Erythroblast (primary cell): ENCODE measurements at regions not wholly inside any gene's neighbourhood (a gene's known extent, or its start where the extent isn't known, plus 50 kb on each side); places are given as distances from the start of the nearest gene placed in this dataset.

Experiments used
- DNase-seq, 2 experiments: peaks; one replicate each; lab custom pipeline; 2025; lab: John Stamatoyannopoulos, UW
- GATA1 ChIP-seq: IDR thresholded peaks from 2 replicates; pipeline ENCODE4 v1.6.1; 2011; ENCODE audit warnings: low read depth, mild to moderate bottlenecking, control low read depth, low read length, moderate library complexity
- POLR2A ChIP-seq: IDR thresholded peaks from 2 replicates; pipeline ENCODE4 v1.6.1; 2011; ENCODE audit warnings: mild to moderate bottlenecking, low read length

DNA sequence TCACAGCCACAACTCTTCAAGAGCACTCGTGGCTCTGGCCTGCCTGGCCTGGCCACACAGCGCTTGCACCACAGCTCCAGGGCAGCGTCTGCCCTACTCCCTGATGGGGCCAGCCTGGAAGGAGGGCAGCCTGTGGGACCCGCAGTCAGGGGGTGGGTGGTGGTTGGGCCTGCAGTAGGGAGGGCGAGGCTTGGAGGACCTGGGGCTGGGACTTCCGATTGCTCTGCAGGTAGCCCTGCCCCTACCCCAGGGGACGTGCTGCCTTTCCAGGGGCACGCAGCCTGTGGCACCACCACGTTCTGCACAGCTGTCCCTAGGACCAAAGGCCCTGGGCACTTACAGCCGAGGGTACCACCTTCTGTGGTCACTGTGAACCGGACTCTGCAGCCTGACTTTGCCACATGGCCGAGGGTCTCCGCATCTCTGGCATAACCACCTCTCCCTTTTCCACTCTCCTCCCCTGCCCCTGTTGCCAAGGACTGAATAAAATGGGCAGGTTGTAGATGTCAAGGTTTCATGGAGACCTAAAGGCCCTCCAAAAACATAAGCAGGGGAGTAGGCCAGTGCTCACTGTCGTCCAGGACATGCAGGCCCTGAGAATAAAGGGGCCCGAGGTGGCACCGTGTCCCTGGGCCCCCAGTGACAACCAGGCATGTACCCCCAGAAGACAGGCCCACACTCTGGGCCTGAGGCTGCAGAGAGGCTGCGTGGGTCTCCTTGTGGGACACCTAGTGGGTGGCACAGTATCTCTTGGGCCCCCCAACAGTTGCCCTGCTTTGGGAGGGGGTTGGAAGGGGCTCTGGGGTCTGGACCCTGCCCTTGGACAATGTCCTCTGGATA lies 87.3 kb downstream of the INHBB start:
- DNase-seq: no peak
- no peak for TF ChIP-seq POLR2A
- TF ChIP-seq GATA1: no peak

DNA sequence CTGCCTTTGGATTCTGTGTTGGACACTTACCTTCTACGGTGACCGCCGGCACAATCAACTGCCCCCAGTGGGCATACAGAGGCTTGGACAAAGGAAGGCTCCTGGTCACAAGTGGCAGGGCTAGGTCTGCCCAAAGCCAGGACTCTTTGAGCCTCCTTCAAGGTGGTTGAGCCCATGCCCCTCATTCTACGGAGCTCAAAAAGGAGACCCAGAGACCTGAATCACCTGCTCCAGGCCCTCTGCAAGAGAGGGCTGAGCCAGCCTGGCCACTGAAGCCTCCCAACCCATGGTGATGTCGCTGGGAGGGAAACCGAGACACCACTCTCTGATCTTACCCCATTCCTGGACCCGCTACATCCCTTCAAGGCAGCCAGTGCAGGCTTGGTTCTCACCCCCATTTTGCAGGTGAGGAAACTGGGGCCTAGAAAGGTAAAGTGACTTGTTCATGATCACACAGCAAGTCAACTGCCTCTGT lies 87.9 kb downstream of the INHBB start:
- no peak for TF ChIP-seq POLR2A
- no peak for TF ChIP-seq GATA1
- DNase-seq: no peak

DNA sequence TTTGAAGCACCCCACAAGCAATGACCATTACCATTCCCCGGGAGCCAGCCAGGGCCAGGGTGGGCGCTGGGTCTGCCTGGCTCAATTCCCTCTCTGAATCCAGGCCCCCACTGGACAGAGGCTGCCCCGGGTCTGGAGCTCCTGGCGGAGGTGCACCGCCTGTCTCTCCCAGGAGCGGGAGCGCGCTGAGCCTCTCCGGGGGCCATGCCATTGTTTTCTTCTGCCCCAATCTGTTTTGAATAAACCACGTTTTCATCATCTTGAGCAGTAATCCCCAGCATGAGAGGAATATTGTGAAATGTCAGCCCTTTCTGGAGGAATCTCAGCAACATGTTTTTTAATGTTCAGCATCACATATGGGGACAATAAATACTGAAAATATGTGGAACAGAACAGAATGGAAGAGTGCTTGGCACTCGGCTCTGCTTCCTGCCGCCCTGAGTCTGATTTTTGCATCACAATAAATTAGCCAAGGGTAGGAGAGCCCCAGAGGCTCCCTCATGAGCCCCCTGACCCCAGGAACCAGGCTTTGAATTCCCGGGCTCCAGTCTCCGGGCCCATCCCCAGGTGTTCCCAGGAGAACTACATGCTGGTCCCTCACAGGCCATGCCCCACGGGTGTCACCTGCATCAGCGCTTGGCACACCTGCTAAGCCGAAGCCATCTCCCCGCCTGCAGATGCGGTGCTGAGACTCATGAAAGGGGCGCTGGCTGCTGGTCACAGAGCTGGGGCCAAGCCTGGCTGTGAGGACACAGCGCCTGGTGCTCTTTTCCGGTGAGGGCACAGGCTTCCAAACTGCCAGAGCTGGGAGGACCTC lies 88.8 kb downstream of the INHBB start:
- DNase-seq: no peak
- TF ChIP-seq POLR2A (no peak), GATA1 (no peak)

DNA sequence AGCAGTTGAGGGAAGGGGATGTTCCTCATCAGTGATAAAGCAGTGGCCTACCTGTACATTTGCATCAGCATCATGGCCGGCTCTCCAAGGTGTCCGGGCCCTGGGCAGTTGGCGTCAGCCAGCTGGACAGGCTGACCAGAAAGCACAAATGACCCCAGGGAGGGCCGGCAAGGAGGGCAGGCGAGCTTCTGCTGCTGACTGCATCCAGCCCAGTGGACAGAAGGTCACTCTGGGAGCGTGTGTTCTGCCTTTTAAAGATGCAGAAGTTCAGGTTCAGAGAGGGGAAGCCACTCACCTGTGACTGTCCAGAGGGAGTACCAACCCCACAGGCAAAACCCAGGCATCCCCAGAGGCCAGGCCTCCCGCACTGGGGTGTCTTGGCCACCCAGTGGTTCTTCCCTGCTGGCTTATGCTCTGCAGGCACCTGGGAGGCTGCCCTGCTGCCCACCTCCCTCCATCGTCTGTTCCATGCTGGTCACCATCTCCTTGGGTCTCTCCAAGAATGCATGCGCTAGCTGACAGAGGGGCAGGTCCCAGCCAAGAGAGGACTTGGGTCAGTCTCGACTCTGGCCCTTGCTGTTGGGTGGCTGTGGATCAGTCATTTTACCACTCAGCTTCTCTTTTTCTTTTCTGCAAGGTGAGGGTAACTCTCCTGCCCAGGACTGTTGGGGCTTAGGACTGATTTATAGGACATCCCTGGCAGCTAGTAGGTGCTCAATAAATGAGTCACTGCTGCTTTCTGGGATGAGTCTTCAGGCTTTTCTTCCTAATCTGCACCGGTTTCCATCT lies 89.9 kb downstream of the INHBB start:
- no peak for TF ChIP-seq GATA1
- no peak for TF ChIP-seq POLR2A
- DNase-seq: no peak

DNA sequence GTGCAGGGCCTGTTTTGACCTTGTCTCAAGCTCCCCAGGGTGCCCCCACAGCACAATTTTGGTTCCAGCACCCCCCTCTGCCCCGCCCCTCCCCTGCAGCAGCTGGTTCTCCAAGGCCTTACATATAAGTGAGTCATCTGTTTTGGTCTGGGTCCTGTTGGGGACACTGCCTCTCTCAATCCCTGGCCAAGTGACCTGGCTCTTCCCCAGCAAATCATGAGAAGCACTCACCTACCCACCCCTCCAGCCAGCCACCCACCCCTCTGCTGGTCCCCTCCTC lies 90.5 kb downstream of the INHBB start:
- TF ChIP-seq POLR2A: no peak
- TF ChIP-seq GATA1: no peak
- no peak for DNase-seq

DNA sequence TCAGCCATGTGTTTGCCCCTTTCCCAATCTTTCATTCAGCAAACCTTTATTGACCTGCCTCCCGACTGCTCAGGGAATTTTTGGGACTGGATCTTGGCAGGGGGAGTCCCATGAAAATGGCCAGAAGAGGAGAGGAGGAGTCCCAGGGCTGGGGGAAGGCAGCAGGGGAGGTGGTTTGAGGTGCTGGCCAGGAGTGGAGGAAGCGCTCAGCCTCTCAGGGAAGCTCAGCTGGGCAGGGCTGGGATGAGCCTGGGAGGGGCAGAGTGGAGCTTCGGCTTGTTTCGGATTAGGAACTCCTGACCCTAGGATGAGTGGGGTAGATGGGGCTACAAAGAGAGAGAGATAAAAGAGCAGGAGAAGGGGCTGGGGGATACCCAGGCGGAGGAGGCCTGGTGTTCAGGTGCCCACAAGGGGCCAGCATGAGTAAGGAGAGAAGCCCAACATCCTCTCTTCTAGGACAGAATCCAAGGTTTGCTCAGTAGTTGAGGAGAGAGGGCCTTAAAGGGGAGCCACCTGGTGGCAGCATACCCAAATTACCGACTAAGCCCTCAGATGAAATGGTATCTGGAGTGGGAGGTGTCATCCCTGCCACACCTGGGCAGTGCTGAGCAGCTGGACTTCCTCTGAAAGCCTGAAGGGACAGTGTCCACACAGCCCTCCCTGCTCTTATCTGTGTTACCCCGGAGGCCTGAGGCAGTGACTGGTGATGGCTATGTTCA lies 91.1 kb downstream of the INHBB start:
- TF ChIP-seq POLR2A: no peak
- no peak for TF ChIP-seq GATA1
- DNase-seq: peak; percentile 13 to 42

DNA sequence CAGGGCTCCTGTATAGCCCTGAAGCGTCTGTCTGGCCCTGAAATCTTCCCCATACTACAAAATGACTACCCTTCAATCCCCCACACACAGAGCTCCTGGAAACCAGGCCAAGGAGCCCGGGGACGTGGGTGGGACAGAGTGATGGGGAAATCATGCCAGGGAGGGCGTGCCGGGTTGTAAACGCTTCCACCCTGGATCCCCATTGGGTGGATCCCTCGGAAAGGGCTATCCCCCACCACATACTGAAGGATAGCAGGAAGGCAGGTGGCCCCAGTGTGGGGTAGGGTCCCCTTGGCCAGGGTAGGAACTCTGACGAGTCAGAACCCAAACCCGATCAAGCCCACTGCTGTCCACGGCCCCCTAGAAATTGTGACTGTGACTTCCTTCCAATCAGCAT lies 91.7 kb downstream of the INHBB start:
- no peak for TF ChIP-seq POLR2A
- TF ChIP-seq GATA1: no peak
- no peak for DNase-seq

DNA sequence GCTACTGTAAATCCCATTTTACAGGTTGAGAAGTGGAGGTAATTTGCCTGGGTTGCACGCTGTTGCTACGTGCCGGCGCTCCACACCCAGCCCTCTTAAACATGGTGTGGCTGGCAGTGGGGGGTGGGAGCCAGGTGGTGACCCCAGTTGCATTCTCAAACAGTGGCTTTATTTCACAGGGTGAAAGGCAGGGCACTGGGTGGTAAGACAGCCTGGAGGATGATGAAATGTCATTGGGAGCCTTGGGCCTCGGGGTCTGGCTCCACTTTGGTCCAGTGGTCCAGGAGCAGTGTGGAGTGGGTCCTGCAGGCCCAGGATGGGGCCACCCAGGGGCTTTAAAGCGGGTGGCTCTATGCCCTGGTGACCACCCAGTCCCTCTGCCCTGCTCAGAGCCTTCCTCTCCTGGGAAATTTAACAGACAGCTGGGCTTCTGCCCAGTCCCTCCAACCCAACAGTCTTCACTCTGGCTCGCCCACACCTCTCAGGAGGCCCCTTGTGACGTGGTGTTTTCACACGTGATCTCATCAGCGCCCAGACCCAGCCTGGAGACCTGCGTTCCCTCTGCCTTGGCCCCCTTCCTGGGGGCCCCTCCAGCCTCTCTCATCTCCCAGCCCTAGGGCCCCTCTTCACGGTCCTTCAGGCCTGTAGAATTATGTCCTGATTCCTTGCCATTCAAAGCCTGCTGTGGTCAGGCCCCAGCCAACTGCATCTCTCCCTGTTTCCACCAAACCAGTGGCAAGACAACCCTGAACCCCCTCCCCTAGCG lies 92.5 kb downstream of the INHBB start:
- DNase-seq: no peak
- no peak for TF ChIP-seq POLR2A
- no peak for TF ChIP-seq GATA1

DNA sequence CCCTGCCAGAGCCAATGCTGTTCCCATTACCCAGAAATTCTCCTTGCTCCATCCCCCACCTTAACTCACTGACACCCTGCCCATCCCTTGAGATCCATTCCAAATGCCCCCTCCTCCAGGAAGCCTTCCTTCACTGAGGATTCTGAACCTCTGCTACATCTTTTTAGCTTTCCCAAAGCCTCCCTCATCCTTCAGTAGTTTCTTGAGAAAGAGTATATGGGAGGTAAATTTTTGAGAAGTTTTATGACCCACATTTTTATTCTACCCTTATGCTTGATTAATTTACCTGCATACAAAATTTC lies 93.1 kb downstream of the INHBB start:
- TF ChIP-seq GATA1 (no peak), POLR2A (no peak)
- no peak for DNase-seq

DNA sequence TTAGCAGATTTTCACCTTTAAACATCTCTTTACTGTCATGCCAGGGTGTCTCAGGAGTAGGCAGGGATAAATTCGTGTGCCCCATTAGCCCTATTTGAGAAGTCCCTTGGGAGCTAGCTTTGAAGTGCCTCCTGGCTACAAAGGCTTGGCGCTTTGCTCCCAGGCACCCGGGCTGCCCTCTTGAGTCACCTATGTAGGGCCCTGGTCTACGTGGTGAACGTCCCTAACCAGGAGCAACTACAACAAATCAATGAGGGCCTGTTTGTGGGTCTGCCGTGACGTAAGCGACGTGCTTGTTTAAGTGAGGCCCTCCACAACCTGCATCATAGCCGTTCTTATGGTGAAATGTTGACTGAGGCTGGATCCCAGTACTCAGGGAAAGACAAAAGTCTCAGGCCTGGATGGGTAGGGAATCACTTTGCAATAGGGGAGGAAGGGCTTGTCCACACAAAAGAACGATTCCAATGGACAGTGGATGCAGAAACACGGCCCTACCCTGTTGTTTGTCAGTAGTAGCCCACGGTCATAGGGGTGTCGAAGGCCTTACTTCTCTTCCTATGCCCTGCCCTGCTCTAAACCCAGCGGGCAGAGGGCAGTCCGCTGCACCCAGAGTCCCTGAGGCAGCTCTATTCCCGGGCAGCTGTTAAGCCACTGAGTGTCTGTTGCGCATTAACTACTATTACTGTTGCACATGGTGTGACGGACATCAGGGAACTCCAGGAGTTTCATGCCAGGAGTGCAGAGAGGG lies 93.9 kb downstream of the INHBB start:
- TF ChIP-seq GATA1 (no peak), POLR2A (no peak)
- no peak for DNase-seq

DNA sequence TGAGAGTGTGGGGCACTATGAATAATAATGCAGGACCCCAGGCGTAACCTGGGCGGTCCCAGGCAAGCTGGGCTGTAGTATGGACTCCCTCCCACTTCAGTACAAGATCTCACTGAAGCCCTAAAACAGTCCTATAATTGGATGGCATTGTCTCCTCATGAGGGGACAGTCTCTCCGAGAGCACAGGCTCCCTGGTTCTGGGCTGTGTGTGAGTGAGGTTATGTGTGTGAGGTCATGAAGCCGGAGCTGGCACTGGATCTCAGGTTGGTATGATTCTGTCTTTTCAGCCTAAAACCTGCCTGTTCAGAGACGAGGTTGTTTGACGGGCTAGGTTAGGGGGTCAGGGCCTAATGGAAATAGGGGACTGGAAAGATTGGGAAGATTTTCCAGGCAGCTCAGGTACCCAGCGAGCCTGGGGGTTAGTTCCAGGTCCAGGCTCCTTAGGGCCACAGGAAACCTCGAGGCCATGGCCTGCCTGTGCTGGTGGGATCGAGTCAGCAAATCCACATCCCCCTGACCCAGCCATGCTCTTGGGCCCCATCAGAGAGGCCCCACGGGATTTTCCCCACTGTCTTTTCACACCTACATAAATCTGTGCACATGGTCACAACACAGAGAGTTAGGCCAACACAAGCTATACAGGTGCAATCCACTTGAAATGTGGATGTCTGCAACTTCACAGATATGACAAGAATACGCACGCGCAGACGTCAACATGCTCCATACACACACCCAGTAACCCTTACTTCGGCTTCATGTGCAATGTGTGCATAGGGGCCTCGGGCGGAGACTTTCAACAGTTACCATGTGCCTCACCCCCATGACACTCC lies 94.8 kb downstream of the INHBB start:
- no peak for TF ChIP-seq POLR2A
- no peak for DNase-seq

DNA sequence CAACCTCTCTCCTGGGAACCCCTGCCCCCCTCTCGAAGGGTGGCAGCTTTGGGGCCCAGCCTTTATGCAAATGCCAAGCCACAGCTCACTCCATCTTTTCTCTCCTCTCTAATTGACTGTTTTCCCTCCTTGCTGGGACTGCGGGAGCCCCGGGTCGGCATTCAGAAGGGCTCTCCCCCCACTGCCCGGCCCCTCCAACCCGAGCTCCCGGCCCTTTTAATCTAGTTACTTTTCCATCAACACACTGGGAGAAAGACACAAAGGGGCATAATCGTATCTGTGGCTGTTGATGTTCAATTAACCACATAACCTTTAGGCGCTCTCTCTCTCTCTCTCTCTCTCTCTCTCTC lies 95.4 kb downstream of the INHBB start:
- no peak for DNase-seq
- TF ChIP-seq GATA1 (no peak), POLR2A (no peak)
